ENCODE measurements at regions not wholly inside any gene's neighbourhood (a gene's known extent, or its start where the extent isn't known, plus 50 kb on each side); places are given as distances from the start of the nearest gene placed in this dataset.

- no peak for DNase-seq (ENCODE audit: low read depth in 1 of 2, low spot score in 2 of 2)
- 87% methylated on average over 3 of the region's 3 CpGs; no CpG with 5 or more reads in 1 of the 2 experiments for WGBS, 2 experiments (ENCODE audit: extremely low coverage in 1 of 2, insufficient coverage in 1 of 2, insufficient read length in 1 of 2, insufficient replicate concordance in 2 of 2, low coverage in 1 of 2, low lambda C conversion rate in 2 of 2, missing lambda C conversion rate in 1 of 2)
These were observed 284.6 kb downstream of the SP3 start for GRCh38 chr2:173680574-173680973.

More at GRCh38 chr2:173680574-173680973, 284.6 kb downstream of the SP3 start:
- H2BK15ac ChIP-seq (ENCODE audit: low read length) = no peak overlapping the region
- no peaks in the 10 kb centered on the region for H3K36me3 ChIP-seq (ENCODE audit: control insufficient read depth in 2 of 4, insufficient read depth in 4 of 4, low read length in 3 of 4)
- H4K91ac ChIP-seq (replicated peaks; ENCODE audit: insufficient read length, low read length) = no peak overlapping the region
- TF ChIP-seq KDM4A (IDR thresholded peaks at IDR 0.05; ENCODE audit: low read depth, low read length, severe bottlenecking) (no peak), SIN3A (conservative IDR thresholded peaks at IDR 0.05 in 1 of 2, IDR thresholded peaks at IDR 0.05 in 1 of 2; ENCODE audit: low read depth in 1 of 2, low read length in 2 of 2) (no peak), KDM5A (IDR thresholded peaks at IDR 0.05; ENCODE audit: low read length) (no peak), CREB1 (IDR thresholded peaks at IDR 0.05) (no peak)
- TF ChIP-seq, protein P1, sequence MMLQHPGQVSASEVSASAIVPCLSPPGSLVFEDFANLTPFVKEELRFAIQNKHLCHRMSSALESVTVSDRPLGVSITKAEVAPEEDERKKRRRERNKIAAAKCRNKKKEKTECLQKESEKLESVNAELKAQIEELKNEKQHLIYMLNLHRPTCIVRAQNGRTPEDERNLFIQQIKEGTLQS (IDR thresholded peaks at IDR 0.05; ENCODE audit: insufficient read depth, low read depth, low read length) = no peak
- H3K23me2 ChIP-seq (ENCODE audit: low read depth, low read length) = no peaks in the 10 kb centered on the region
- no peak overlapping the region for H4K5ac ChIP-seq (ENCODE audit: insufficient read length, low read depth, low read length)
- H2BK12ac ChIP-seq (ENCODE audit: low read depth, low read length) = no peak overlapping the region
- H3K4me1 ChIP-seq (replicated peaks in 1 of 4; ENCODE audit: control insufficient read depth in 3 of 4, insufficient read depth in 4 of 4, low read length in 3 of 4) = no peaks in the 10 kb centered on the region
- no peak overlapping the region for H3K14ac ChIP-seq (ENCODE audit: insufficient read length)
- no peak overlapping the region for H3K56ac ChIP-seq (replicated peaks; ENCODE audit: insufficient read length, low read depth, low read length)
- H4K8ac ChIP-seq (ENCODE audit: extremely low read depth, insufficient read depth, low read length) = no peak overlapping the region
- H3K9ac ChIP-seq (replicated peaks in 1 of 4; ENCODE audit: extremely low read depth in 1 of 4, low read depth in 3 of 4, low read length in 3 of 4) = no peak overlapping the region
- CTCF ChIA-PET (ENCODE audit: partially characterized antibody) = no interaction called here
- H3K4me3 ChIP-seq (ENCODE audit: extremely low read depth in 1 of 4, insufficient read depth in 2 of 4, low read depth in 3 of 4, low read length in 4 of 4) = no peak overlapping the region
- no peak overlapping the region for H3K4ac ChIP-seq (replicated peaks; ENCODE audit: insufficient read length, low read depth, low read length)
- no peak for FAIRE-seq
- H3K18ac ChIP-seq (ENCODE audit: extremely low read depth, low read length) = no peak overlapping the region
- no peak overlapping the region for H2AFZ ChIP-seq (ENCODE audit: low read length)
- POLR2A ChIA-PET (ENCODE audit: partially characterized antibody) = no interaction called here
- H3K23ac ChIP-seq (ENCODE audit: insufficient read length) = no peak overlapping the region
- no peak overlapping the region for H2BK20ac ChIP-seq (ENCODE audit: low read length)
- H3K9me3 ChIP-seq (ENCODE audit: insufficient read depth in 2 of 2, low read depth in 1 of 2, low read length in 1 of 2) = no peaks in the 10 kb centered on the region
- H3K27me3 ChIP-seq (replicated peaks in 1 of 4; ENCODE audit: control insufficient read depth in 3 of 4, extremely low read depth in 1 of 4, insufficient read depth in 3 of 4, low read length in 3 of 4) = no peaks in the 10 kb centered on the region
- H2BK5ac ChIP-seq (ENCODE audit: low read depth, low read length) = no peak overlapping the region
- H3K79me1 ChIP-seq (ENCODE audit: low read depth, low read length) = no peaks in the 10 kb centered on the region
- H2AK5ac ChIP-seq (ENCODE audit: low read depth, low read length) = no peak overlapping the region
- H3K79me2 ChIP-seq (ENCODE audit: control insufficient read depth in 1 of 2, insufficient read depth in 2 of 2, low read length in 2 of 2) = no peaks in the 10 kb centered on the region
- H3K4me2 ChIP-seq (ENCODE audit: insufficient read depth in 1 of 2, low read depth in 2 of 2, low read length in 2 of 2) = no peak overlapping the region
- H4K20me1 ChIP-seq (replicated peaks in 1 of 2; ENCODE audit: control insufficient read depth in 1 of 2, insufficient read depth in 2 of 2, low read length in 2 of 2) = no peaks in the 10 kb centered on the region
- H2BK120ac ChIP-seq (replicated peaks; ENCODE audit: low read depth, low read length) = no peak overlapping the region
- H3K27ac ChIP-seq (ENCODE audit: low read depth, low read length) = no peak overlapping the region
